ENCODE measurements at regions not wholly inside any gene's neighbourhood (a gene's known extent, or its start where the extent isn't known, plus 50 kb on each side); places are given as distances from the start of the nearest gene placed in this dataset.
"Not testable (repeated sequence)": the region's sequence is repeated elsewhere in the genome, so short reads cannot be mapped to it uniquely, and the experiment has no call there.

- no peak for DNase-seq
These were observed 180.7 kb upstream of the SMAD3 start for GRCh38 chr15:66884661-66885237.

DNA sequence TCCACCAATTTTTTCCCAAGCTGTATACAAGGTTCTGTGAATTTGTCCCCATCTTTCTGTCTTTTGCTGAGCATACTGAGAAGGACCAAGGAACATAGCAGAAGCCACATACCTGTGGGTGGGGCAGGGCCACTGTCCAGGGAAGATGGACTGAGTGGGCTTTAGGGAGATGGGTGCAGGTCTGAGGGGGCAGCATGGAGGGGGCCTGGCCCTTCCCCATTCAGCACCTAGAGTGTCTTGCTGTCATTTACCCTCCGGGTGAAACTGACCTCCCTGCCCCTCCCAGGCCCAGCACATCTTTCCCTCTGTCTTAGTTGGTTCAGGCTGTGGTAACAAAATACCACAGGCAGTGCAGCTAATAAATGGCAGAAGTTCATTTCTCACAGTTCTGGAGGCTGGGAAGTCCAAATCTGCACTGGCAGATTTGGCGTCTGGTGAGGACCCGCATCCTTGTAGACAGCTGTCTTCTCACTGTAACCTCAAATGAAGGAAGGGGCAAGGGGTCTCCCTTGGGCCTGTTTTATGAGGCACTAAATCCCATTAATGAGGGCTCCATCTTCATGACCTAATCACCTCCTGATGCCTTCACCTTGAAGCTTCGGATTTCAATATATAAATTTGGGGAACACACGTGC is 180.0 kb upstream of the SMAD3 start:
- no peak for DNase-seq

GRCh38 chr15:66886241-66886675 is 179.1 kb upstream of the SMAD3 start:
- DNase-seq, result no peak

GRCh38 chr15:66886686-66887273 is 178.6 kb upstream of the SMAD3 start:
- DNase-seq, result no peak

DNA sequence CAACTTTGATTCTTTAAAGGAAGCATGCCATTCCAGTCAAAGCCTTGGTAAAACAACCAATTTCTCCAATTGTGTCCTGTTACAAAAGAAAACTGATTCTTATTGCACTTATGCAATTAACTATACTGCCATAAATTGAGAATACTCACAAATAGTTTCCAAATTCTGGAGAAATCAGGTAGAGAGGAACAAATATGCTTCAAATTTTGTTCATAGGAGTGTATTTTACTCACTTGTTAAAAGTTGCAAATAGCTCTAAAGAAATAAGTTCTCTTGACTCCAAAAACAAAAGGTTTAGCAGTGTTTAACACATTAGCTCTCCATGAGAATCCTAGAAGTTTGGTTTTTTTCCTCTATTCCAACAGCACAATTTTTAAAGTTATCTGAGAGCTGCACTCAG is 176.1 kb upstream of the SMAD3 start:
- DNase-seq, result not testable (repeated sequence)

- DNase-seq, result no peak
These were observed 173.6 kb upstream of the SMAD3 start for GRCh38 chr15:66891776-66892175.

DNA sequence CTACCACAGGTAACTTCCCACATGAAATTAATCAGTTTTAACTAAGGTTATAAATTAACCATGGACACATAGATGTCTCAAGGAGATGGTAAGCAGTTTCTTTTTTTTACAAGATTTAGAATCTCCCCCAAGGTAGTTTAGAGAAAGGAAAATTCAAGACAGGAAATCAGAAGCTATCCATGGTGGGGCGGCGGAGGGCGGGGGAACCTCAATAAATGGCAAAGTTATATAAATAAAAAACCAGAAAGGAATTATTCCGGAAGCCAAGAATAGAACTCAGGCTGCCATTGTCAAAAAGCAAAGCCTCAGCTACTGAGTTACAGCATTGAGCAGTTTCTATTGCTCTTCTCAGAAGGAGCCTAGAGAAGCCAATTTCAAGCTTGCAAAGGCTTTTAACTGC is 172.1 kb upstream of the SMAD3 start:
- DNase-seq, result no peak

GRCh38 chr15:66894363-66894762 is 171.0 kb upstream of the SMAD3 start:
- DNase-seq, result no peak

GRCh38 chr15:66894986-66895780 is 170.2 kb upstream of the SMAD3 start:
- DNase-seq, result no peak

DNA sequence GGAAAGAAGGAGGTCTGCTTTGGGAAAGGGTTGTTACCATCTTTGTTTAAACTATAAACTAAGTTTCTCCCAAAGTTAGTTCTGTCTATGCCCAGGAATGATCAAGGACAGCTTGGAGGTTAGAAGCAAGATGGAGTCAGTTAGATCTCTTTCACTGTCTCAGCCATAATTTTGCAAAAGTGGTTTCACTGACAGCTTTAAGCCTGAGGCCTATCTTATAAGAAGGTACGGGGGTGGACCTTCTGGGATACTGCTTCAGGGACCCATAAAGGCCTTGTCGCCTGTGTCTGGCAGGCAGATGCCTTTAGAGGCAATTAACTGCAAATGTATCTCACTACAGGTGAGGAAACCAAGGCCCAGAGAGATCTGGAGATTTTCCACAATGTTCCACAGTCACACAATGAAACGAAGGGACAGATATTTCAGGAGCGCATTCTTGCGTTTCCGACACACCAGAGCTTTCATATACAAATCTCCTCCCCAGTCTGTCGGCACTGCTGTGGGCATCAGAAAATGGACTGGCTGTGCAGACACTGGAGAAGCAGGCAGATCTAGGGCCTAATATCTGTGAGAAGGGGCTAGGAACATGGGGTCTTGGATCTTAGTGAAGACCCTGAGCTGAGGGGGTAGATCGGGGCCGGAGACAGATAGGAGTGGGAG is 169.5 kb upstream of the SMAD3 start:
- DNase-seq, result no peak

DNA sequence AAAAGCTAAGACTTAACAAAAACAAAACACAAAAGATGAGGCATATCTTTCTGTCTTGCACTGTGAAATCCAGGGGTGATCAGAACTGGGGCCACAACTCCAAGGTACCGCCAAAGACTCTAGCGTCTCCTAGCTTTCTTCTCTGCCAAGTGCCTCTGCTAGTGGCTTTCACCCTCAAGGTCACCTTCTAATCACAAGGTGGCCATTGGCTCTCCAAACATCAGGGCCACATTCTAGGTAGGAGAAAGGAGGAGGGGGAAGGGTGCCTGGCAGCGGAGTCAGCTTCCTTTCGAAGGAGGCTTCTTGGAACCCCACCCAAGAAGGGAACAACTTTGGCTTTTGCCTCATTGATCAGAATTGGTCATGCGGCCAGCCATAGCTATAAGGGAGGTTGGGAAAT is 168.8 kb upstream of the SMAD3 start:
- no peak for DNase-seq

- peak; percentile 27 to 65 (median 48) for DNase-seq
These were observed 168.0 kb upstream of the SMAD3 start for GRCh38 chr15:66897416-66897815.

GRCh38 chr15:66897971-66898370 is 167.4 kb upstream of the SMAD3 start:
- no peak for DNase-seq

DNA sequence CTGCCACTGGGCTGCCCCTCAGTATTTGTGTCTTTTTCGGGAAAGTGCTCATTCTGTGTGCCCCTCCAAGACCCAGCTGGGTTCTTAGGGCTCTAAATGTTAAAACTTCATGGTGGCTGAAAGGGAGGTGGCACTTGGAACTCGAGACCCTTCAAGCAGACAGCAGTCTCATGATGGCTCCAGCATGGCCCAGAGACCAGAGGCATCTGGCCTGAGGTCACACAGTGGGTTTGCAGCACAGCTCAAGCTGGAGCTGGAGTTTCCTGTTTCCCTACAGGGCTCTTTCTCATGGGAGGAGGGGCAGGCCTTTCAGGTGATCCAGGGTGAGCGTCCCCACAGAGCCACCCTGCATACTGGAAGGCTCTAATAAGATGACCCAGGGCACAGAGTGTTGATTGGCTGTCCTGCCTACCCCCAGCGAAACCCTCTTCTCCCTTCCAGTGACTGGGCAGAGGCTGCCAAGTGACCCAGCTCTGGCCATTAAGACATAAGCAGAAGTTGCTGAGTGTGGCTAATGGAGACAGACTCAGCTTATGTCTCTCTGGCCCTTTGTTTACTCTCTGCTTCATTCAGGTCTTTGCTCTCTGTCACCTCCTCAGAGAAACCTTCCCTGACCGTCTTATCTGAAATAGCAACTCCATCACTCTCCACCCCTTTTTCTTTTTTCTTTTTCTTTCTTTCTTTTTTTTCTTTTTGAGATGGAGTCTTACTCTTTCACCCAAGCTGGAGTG is 166.6 kb upstream of the SMAD3 start:
- DNase-seq, result peak; percentile 24 to 34 (median 32)

- DNase-seq, result no peak
These were observed 165.6 kb upstream of the SMAD3 start for GRCh38 chr15:66899555-66900350.

DNA sequence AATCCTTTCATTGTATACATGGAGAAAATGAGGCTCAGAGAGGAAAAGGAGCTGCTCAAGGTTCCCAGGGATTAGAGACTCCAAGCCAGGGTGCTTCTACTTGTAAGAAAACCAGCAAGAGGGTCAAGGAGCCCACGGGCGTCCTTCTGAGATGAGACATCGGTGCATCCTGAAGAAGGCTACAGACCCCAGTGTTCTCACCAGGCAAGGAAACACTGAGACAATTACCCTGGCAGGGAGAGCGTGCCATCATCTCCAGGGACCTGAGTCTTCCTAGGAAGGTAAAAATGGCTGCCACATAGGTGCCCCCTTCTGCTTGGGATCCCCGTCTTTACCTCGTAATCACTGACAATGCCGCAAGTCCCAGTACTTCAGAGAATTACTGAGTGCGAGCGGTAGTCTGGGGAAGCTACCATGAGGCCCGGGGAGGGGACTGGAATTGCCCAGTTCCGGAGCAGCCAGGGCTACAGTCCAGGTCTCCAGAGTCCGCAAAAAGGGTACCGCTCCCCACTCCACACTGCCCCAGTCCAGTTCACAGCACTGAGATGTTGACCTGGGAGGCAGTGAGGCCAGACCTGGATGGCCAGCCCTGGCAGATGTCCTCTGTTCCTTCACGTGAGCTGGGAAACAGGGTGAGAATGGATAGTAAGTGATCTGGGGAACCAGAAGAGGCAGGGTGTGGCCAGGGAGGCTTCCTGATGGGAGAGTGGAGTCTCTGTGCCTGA is 164.7 kb upstream of the SMAD3 start:
- no peak for DNase-seq

- DNase-seq, result peak; percentile 49 to 61 (median 60)
These were observed 163.9 kb upstream of the SMAD3 start for GRCh38 chr15:66901336-66902100.

GRCh38 chr15:66905185-66905584 is 160.2 kb upstream of the SMAD3 start:
- DNase-seq, result no peak

DNA sequence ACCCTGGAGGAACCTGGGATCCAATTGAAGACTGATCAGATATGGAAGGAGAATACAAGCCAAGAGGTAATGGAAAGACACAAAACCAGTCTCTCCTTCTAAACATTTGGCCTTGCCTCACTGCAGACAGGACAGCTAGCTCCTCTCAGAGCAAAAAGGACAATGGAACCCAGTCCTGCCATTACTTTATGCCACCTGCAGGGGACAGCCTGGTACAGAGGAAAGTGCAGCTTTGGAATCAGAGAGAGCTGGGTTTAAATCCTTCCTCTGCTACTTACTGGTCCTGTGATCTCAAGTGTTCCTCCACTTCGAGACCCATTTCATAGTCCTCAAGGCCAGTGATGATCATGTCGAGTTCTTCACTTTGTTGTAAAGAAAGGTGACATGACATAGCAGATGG is 159.4 kb upstream of the SMAD3 start:
- no peak for DNase-seq

Measured in suppressor macrophage treated with lipopolysaccharide for 1 hour (primary cell).